ENCODE measurements at regions not wholly inside any gene's neighbourhood (a gene's known extent, or its start where the extent isn't known, plus 50 kb on each side); places are given as distances from the start of the nearest gene placed in this dataset.

- DNase-seq (ENCODE audit: low read depth in 2 of 2): no peak
- no peak overlapping the region for H3K4me3 ChIP-seq (replicated peaks in 1 of 2; ENCODE audit: low read depth in 2 of 2, low read length in 2 of 2)
- TF ChIP-seq, protein P1, sequence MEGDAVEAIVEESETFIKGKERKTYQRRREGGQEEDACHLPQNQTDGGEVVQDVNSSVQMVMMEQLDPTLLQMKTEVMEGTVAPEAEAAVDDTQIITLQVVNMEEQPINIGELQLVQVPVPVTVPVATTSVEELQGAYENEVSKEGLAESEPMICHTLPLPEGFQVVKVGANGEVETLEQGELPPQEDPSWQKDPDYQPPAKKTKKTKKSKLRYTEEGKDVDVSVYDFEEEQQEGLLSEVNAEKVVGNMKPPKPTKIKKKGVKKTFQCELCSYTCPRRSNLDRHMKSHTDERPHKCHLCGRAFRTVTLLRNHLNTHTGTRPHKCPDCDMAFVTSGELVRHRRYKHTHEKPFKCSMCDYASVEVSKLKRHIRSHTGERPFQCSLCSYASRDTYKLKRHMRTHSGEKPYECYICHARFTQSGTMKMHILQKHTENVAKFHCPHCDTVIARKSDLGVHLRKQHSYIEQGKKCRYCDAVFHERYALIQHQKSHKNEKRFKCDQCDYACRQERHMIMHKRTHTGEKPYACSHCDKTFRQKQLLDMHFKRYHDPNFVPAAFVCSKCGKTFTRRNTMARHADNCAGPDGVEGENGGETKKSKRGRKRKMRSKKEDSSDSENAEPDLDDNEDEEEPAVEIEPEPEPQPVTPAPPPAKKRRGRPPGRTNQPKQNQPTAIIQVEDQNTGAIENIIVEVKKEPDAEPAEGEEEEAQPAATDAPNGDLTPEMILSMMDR (IDR thresholded peaks at IDR 0.05; ENCODE audit: low read depth, low read length): no peak
Measured at GRCh38 chr3:184641430-184641829, 70.4 kb downstream of the MAGEF1 start.

GRCh38 chr3:184639351-184639750 is 72.5 kb downstream of the MAGEF1 start:
- H3K4me3 ChIP-seq (replicated peaks in 1 of 2; ENCODE audit: low read depth in 2 of 2, low read length in 2 of 2): no peak overlapping the region
- TF ChIP-seq, protein P1 (IDR thresholded peaks at IDR 0.05; ENCODE audit: low read depth, low read length): no peak
- DNase-seq (ENCODE audit: low read depth in 2 of 2): no peak

GRCh38 chr3:184637705-184638104 is 74.2 kb downstream of the MAGEF1 start:
- no peak overlapping the region for H3K4me3 ChIP-seq (replicated peaks in 1 of 2; ENCODE audit: low read depth in 2 of 2, low read length in 2 of 2)
- TF ChIP-seq, protein P1 (IDR thresholded peaks at IDR 0.05; ENCODE audit: low read depth, low read length): no peak
- DNase-seq (ENCODE audit: low read depth in 2 of 2): peak; percentile 7 to 45

DNA sequence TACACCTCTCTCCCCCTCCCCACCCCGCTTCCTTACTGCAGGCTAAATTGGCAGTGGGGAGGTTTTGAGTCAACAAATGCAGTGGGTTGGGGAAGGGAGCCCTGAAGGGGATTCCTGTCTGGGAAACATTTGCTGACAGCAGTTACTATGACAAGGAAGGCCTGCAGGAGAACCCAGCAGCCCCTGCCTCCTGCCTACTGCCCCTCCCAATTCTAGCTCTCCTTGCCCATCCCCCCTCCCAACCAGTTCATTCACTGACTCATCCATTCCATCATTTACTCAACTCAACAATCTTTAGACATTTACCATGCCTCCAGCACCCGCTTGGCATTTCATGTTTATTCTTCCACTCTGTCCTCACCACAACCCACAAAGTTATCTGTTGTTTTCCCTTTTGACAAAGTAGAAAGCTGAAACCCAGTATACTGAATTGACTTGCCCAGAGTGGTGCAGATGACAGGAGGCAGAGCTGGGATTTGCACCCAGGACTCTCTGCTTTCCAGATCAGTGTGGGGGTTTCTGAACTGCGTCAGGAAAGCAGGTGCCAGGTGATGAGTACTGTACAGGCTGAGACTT is 75.0 kb downstream of the MAGEF1 start:
- TF ChIP-seq, protein P1 (IDR thresholded peaks at IDR 0.05; ENCODE audit: low read depth, low read length): no peak
- DNase-seq (ENCODE audit: low read depth in 2 of 2): peak; percentile 42 to 75
- H3K4me3 ChIP-seq (replicated peaks in 1 of 2; ENCODE audit: low read depth in 2 of 2, low read length in 2 of 2): no peak overlapping the region

DNA sequence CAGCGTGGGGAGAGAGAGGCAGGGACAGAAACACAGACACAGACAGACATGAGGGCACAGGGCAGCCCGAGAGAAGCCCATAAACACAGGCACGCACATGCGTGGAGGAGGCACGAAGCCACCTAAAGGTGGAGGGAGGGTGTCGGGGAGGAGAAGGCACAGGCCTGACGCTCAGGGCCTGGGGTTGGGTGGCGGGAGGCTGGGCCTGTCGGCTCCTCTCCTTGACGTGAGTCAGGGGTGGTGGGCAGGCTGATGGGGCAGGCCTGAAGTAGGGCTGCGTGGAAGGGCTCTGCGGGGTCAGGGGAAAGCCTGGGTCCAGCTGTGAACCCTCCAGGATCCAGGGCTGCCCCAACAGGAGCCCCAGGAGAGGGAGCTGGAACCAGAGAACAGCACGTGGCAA is 74.2 kb downstream of the EPHB3 start:
- H3K4me3 ChIP-seq (replicated peaks in 1 of 2; ENCODE audit: low read depth in 2 of 2, low read length in 2 of 2): no peak overlapping the region
- DNase-seq (ENCODE audit: low read depth in 2 of 2): no peak
- TF ChIP-seq, protein P1 (IDR thresholded peaks at IDR 0.05; ENCODE audit: low read depth, low read length): no peak

GRCh38 chr3:184635126-184635525 is 73.5 kb downstream of the EPHB3 start:
- TF ChIP-seq, protein P1 (IDR thresholded peaks at IDR 0.05; ENCODE audit: low read depth, low read length): no peak
- H3K4me3 ChIP-seq (replicated peaks in 1 of 2; ENCODE audit: low read depth in 2 of 2, low read length in 2 of 2): no peak overlapping the region
- DNase-seq (ENCODE audit: low read depth in 2 of 2): no peak

DNA sequence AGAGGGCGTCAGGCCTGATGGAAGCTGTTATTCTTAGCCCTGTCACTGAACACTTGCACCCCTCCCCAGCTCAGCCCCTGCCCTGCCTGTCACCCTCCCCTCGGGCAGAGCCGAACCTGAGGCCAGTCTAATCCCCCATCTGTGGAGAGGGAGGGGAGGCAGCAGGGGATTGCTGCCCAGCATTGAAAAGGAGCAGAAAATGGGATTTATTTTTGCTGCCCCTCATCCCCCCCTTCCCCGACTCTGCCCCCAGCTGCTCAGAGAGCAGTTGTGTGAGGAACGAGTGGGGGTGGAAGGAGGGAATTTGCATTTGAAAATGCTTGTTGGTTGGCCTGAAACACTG is 71.6 kb downstream of the EPHB3 start:
- DNase-seq (ENCODE audit: low read depth in 2 of 2): no peak
- TF ChIP-seq, protein P1 (IDR thresholded peaks at IDR 0.05; ENCODE audit: low read depth, low read length): no peak
- no peak overlapping the region for H3K4me3 ChIP-seq (replicated peaks in 1 of 2; ENCODE audit: low read depth in 2 of 2, low read length in 2 of 2)
